HFF-Myc (cell line): ENCODE measurements at regions not wholly inside any gene's neighbourhood (a gene's known extent, or its start where the extent isn't known, plus 50 kb on each side); places are given as distances from the start of the nearest gene placed in this dataset.
A peak's percentile ranks its signal among the peaks of the same experiment; 100 is the strongest.
"Not testable (repeated sequence)": the region's sequence is repeated elsewhere in the genome, so short reads cannot be mapped to it uniquely, and the experiment has no call there.

Experiments used
- DNase-seq: peaks from one replicate; pipeline ENCODE4 v3.0.0-alpha.2; 2011; ENCODE audit warnings: low read depth; ENCODE audit errors: extremely low read depth
- H3K4me3 ChIP-seq: replicated peaks from 2 replicates; pipeline ENCODE4 v1.5.1; 2011; ENCODE audit warnings: low read depth, mild to moderate bottlenecking, control low read depth, low read length
- CTCF ChIP-seq: IDR thresholded peaks from 2 replicates; pipeline ENCODE4 v1.5.1; 2012; ENCODE audit warnings: mild to moderate bottlenecking, low read depth, low read length, control low read depth; ENCODE audit errors: missing control alignments

DNA sequence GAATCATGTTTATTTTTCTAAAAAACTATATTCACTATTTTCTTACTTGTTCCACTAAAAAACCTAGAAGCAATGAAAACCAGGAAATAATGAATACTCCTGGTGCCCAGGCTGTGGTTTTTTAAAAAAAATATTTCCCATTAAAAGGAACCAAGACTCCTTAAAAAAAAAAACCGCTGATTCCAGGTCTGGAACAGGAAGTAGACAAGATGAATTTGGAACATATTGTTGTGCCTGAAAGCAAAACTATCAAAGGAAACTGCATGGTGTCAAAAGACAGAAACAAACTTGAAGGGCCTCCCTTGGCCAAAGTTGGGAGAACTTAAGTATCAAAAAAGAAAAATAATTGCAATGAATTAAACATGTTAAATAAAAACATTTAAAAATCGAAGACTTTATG, 245.3 kb upstream of the P2RY1 start:
- no peak for TF ChIP-seq CTCF
- no peak overlapping the region for H3K4me3 ChIP-seq
- no peak for DNase-seq

DNA sequence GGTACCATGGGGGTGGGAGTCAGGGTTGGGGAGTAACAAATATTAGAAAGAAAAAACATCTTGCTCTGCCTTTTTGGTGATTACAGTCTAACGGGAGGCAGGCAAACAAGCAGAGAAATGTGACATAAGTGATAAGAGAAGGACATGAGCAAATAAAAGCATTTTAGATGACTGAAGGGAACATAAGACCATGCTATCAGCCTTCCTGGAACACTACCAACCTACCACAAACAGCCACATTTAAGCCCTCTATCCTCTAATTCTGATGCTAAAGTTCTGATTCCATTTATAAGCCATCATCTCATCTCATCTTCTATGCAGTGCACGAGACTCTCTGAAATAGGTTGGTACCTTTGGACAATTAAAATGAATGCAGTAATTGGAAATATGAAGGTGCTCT, 243.4 kb upstream of the P2RY1 start:
- no peak for TF ChIP-seq CTCF
- no peak overlapping the region for H3K4me3 ChIP-seq
- DNase-seq: no peak

GRCh38 chr3:152593242-152593641, 241.7 kb upstream of the P2RY1 start:
- H3K4me3 ChIP-seq: no peak overlapping the region
- no peak for TF ChIP-seq CTCF
- no peak for DNase-seq

GRCh38 chr3:152595975-152596821, 238.7 kb upstream of the P2RY1 start:
- no peak overlapping the region for H3K4me3 ChIP-seq
- peak; percentile 31 for DNase-seq

DNA sequence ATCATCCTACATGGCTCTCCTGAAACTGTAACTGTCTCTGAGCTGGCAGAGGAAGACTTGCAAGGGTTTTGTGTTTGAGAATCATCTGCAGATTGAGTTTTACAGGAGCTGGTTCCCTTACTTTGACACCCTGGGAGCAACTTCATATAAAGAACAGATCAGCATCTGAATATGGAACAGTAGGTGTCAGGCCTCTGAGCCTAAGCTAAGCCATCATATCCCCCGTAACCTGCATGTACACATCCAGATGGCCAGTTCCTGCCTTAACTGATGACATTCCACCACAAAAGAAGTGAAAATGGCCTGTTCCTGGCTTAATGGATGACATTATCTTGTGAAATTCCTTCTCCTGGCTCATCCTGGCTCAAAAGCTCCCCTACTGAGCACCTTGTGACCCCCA, 238.1 kb upstream of the P2RY1 start:
- DNase-seq, H3K4me3 ChIP-seq: not testable (repeated sequence)

More at GRCh38 chr3:152595975-152596821, 238.7 kb upstream of the P2RY1 start:
- TF ChIP-seq CTCF: no peak

DNA sequence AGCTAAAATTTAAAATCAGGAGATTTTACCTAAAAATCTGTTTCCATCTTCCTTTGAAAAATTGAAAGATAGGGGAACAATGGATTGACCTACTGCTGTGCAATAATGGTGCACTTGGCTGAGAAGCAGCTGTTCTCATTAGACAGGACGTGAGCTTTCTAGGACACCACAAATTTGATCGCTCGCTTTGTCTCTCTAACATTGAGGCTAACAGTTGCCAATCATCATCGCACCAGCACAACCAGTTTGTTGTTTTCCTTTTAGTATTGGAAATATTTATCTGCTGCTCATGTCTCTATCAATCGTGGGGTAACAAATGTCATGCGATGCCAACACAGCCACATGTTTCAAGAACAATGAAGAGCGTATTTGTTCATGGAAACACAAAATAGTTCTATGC, 228.8 kb upstream of the P2RY1 start:
- no peak for TF ChIP-seq CTCF
- no peak for DNase-seq
- H3K4me3 ChIP-seq: no peak overlapping the region

DNA sequence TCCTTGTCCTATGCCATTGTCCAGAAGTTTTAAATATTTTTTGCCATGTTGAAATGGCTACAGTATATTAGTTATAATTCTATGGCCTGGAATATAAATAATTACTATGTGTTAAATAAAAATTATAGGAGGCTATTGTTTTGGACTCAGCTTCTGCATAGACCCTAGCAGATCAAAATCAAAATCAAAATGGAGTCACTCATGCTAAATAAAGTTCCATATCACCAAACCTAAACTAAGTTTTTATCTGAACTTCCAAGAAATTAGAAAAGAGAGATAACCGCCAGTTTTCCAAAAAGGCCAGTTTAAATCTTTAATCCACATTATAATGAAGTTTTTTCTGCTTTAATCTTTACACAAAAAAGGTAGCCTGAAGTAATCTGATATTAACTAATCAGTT, 227.8 kb upstream of the P2RY1 start:
- TF ChIP-seq CTCF: no peak
- H3K4me3 ChIP-seq: no peak overlapping the region
- no peak for DNase-seq
